ENCODE measurements at regions not wholly inside any gene's neighbourhood (a gene's known extent, or its start where the extent isn't known, plus 50 kb on each side); places are given as distances from the start of the nearest gene placed in this dataset.
A peak's percentile ranks its signal among the peaks of the same experiment; 100 is the strongest.
"Not testable (repeated sequence)": the region's sequence is repeated elsewhere in the genome, so short reads cannot be mapped to it uniquely, and the experiment has no call there.

GRCh38 chr3:140857993-140858392 lies 83.6 kb upstream of the SLC25A36 start:
- Histone ChIP-seq H3K4me3 (ENCODE audit: low read depth, low read length) (no peak overlapping the region), H3K36me3 (ENCODE audit: control insufficient read depth, insufficient read depth, low read length) (no peaks in the 10 kb centered on the region), H3K27me3 (ENCODE audit: control insufficient read depth, insufficient read depth, low read length) (no peaks in the 10 kb centered on the region), H3K9me3 (ENCODE audit: control insufficient read depth, insufficient read depth, low read length) (no peaks in the 10 kb centered on the region), H3K4me1 (ENCODE audit: control insufficient read depth, insufficient read depth, low read length) (no peaks in the 10 kb centered on the region), H3K27ac (ENCODE audit: low read depth, low read length) (no peak overlapping the region)
- DNase-seq (ENCODE audit: low read depth in 4 of 6, low spot score in 6 of 6) = no peak
- WGBS (ENCODE audit: insufficient coverage) = 90% methylated on average over 2 of the region's 2 CpGs

DNA sequence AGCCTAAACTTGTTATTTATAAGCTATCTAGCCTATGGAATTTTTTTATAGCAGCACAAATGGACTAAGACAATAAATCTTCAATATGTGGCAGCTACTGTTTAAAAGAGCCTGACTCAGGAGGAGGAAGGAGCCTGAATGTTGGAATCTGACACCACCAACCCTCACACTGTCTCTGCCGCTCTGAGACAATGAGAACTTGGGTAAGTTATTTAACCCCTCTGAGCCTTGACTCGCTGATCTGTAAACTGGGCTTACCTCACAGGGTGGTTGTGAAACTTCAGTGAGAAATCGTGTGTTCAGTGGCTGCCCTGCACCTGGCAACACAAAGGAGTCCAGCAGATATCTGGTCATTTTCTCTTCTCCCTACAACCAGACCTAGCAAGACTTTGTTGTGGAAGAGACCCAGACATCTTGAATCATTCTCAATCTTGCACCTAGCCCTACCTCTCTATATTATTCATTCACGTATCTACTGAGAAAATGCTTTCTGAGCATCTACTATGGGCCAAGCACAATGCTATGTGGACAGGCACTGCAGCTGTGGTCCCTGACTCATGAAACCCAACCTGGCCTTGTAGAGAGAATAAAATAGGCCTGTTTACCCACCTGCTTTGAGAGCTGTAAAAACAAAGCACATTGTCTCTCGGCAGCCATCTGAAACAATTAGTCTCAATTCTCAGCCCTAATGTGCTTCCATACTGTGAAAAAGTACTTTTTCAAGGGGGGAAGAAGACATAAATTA lies 81.9 kb upstream of the SLC25A36 start:
- no peaks in the 10 kb centered on the region for H3K9me3 ChIP-seq (ENCODE audit: control insufficient read depth, insufficient read depth, low read length)
- DNase-seq (ENCODE audit: low read depth in 4 of 6, low spot score in 6 of 6) = peak in 1 of 6 donors; percentile 76
- H3K27ac ChIP-seq (ENCODE audit: low read depth, low read length) = no peak overlapping the region
- H3K27me3 ChIP-seq (ENCODE audit: control insufficient read depth, insufficient read depth, low read length) = no peaks in the 10 kb centered on the region
- no peaks in the 10 kb centered on the region for H3K4me1 ChIP-seq (ENCODE audit: control insufficient read depth, insufficient read depth, low read length)
- H3K36me3 ChIP-seq (ENCODE audit: control insufficient read depth, insufficient read depth, low read length) = no peaks in the 10 kb centered on the region
- 84% methylated on average over 2 of the region's 5 CpGs for WGBS (ENCODE audit: insufficient coverage)
- no peak overlapping the region for H3K4me3 ChIP-seq (ENCODE audit: low read depth, low read length)

DNA sequence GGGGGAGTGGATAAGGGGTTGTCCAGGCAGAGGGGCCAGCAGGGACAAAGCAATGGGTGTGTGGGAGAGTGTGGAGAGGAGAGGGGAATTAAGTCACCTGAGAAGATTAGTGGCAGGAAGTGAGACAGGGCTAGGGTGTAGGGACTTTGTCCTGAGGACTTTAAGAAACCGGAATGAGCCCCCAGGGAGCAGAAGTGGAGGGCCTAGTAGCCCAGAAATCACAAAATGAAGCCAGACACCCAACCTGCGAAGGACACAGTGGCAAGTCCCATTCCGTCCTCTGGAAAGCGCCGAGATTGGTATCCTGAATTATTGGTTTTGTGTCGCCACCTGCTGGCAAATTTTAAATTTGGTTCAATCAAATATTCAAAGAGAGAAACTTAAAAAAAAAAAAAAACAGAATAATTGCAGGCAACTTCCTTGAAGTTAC lies 78.0 kb upstream of the SLC25A36 start:
- no peaks in the 10 kb centered on the region for H3K9me3 ChIP-seq (ENCODE audit: control insufficient read depth, insufficient read depth, low read length)
- no peaks in the 10 kb centered on the region for H3K27me3 ChIP-seq (ENCODE audit: control insufficient read depth, insufficient read depth, low read length)
- DNase-seq (ENCODE audit: low read depth in 4 of 6, low spot score in 6 of 6) = peak; percentile 53 to 94 (median 68)
- no peak overlapping the region for H3K27ac ChIP-seq (ENCODE audit: low read depth, low read length)
- H3K36me3 ChIP-seq (ENCODE audit: control insufficient read depth, insufficient read depth, low read length) = no peaks in the 10 kb centered on the region
- no peak overlapping the region for H3K4me3 ChIP-seq (ENCODE audit: low read depth, low read length)
- 16% methylated on average over 2 of the region's 6 CpGs for WGBS (ENCODE audit: insufficient coverage)
- H3K4me1 ChIP-seq (ENCODE audit: control insufficient read depth, insufficient read depth, low read length) = no peaks in the 10 kb centered on the region

DNA sequence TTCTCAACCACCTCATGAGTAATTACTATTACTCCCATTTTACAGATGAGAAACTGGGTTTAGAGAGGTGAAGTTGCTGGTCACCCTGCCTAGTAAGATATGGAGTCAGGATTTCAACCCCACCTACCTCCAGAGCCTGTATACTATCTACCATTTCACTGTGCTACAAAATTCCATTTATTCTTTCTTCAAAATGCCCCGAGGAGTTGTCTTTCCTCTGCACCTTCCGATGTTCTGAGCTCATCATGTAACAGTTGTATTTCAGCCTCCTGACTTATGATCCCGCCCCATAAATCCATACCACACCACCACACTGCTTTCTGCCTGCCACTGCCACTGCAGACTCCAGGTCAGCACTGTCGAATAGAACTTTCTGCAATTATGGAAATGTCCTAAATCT lies 71.3 kb upstream of the SLC25A36 start:
- no peaks in the 10 kb centered on the region for H3K36me3 ChIP-seq (ENCODE audit: control insufficient read depth, insufficient read depth, low read length)
- no peaks in the 10 kb centered on the region for H3K4me1 ChIP-seq (ENCODE audit: control insufficient read depth, insufficient read depth, low read length)
- no peaks in the 10 kb centered on the region for H3K9me3 ChIP-seq (ENCODE audit: control insufficient read depth, insufficient read depth, low read length)
- no peak overlapping the region for H3K27ac ChIP-seq (ENCODE audit: low read depth, low read length)
- no peak overlapping the region for H3K4me3 ChIP-seq (ENCODE audit: low read depth, low read length)
- 93% methylated on average over 3 of the region's 4 CpGs for WGBS (ENCODE audit: insufficient coverage)
- H3K27me3 ChIP-seq (ENCODE audit: control insufficient read depth, insufficient read depth, low read length) = no peaks in the 10 kb centered on the region
- DNase-seq (ENCODE audit: low read depth in 4 of 6, low spot score in 6 of 6) = no peak

DNA sequence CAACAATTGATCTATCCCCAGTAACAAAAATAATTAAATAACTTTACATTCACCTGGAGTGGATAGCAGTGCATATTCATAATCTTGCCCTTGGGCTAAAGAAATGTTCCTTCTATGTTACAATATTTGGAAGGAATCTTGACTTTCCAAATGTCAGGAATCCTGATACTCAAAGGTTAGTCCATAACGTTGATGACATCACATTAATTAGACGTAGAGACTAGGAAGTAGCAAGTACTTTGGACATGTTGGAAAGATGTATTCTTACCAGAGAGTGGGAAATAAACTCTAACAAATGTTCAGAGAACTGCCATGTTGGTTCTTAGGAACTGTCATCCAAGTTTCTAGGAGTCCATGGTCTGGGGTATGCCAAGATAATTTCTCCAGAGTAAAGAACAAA lies 70.6 kb upstream of the SLC25A36 start:
- Histone ChIP-seq H3K27me3 (ENCODE audit: control insufficient read depth, insufficient read depth, low read length) (no peaks in the 10 kb centered on the region), H3K36me3 (ENCODE audit: control insufficient read depth, insufficient read depth, low read length) (no peaks in the 10 kb centered on the region), H3K27ac (ENCODE audit: low read depth, low read length) (no peak overlapping the region), H3K4me1 (ENCODE audit: control insufficient read depth, insufficient read depth, low read length) (no peaks in the 10 kb centered on the region), H3K9me3 (ENCODE audit: control insufficient read depth, insufficient read depth, low read length) (no peaks in the 10 kb centered on the region), H3K4me3 (ENCODE audit: low read depth, low read length) (no peak overlapping the region)
- no CpG with 5 or more reads among the region's 2 CpGs for WGBS (ENCODE audit: insufficient coverage)
- no peak for DNase-seq (ENCODE audit: low read depth in 4 of 6, low spot score in 6 of 6)

DNA sequence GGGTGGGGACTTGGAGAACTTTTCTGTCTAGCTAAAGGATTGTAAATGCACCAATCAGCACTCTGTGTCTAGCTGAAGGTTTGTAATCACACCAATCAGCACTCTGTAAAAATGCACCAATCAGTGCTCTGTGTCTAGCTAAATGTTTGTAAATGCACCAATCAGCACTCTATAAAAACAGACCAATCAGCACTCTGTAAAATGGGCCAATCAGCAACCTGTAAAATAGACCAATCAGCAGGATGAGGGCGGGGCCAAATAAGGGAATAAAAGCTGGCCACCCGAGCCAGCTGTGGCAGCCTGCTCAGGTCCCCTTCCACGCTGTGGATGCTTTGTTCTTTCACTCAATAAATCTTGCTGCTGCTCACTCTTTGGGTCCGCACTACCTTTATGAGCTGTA lies 69.5 kb upstream of the SLC25A36 start:
- H3K27me3 ChIP-seq (ENCODE audit: control insufficient read depth, insufficient read depth, low read length); H3K36me3 ChIP-seq (ENCODE audit: control insufficient read depth, insufficient read depth, low read length); H3K9me3 ChIP-seq (ENCODE audit: control insufficient read depth, insufficient read depth, low read length); H3K4me1 ChIP-seq (ENCODE audit: control insufficient read depth, insufficient read depth, low read length); DNase-seq (ENCODE audit: low read depth in 4 of 6, low spot score in 6 of 6); H3K27ac ChIP-seq (ENCODE audit: low read depth, low read length); H3K4me3 ChIP-seq (ENCODE audit: low read depth, low read length): not testable (repeated sequence)
- 50% methylated on average over 4 of the region's 4 CpGs for WGBS (ENCODE audit: insufficient coverage)

- WGBS (ENCODE audit: insufficient coverage) = 93% methylated on average over 2 of the region's 4 CpGs
- no peaks in the 10 kb centered on the region for H3K4me1 ChIP-seq (ENCODE audit: control insufficient read depth, insufficient read depth, low read length)
Observed at GRCh38 chr3:140883428-140884040, 58.1 kb upstream of the SLC25A36 start.

GRCh38 chr3:140885697-140886096 lies 55.9 kb upstream of the SLC25A36 start:
- H3K4me1 ChIP-seq (ENCODE audit: control insufficient read depth, insufficient read depth, low read length); H3K9me3 ChIP-seq (ENCODE audit: control insufficient read depth, insufficient read depth, low read length); H3K27me3 ChIP-seq (ENCODE audit: control insufficient read depth, insufficient read depth, low read length); H3K27ac ChIP-seq (ENCODE audit: low read depth, low read length); H3K36me3 ChIP-seq (ENCODE audit: control insufficient read depth, insufficient read depth, low read length); H3K4me3 ChIP-seq (ENCODE audit: low read depth, low read length); DNase-seq (ENCODE audit: low read depth in 4 of 6, low spot score in 6 of 6): not testable (repeated sequence)

More at GRCh38 chr3:140883428-140884040, 58.1 kb upstream of the SLC25A36 start:
- Histone ChIP-seq H3K27ac (ENCODE audit: low read depth, low read length) (no peak overlapping the region), H3K9me3 (ENCODE audit: control insufficient read depth, insufficient read depth, low read length) (no peaks in the 10 kb centered on the region), H3K4me3 (ENCODE audit: low read depth, low read length) (no peak overlapping the region), H3K27me3 (ENCODE audit: control insufficient read depth, insufficient read depth, low read length) (no peaks in the 10 kb centered on the region), H3K36me3 (ENCODE audit: control insufficient read depth, insufficient read depth, low read length) (no peaks in the 10 kb centered on the region)
- no peak for DNase-seq (ENCODE audit: low read depth in 4 of 6, low spot score in 6 of 6)

Data from spinal cord (tissue), 9 donors.